GM12874 (cell line): ENCODE measurements at regions not wholly inside any gene's neighbourhood (a gene's known extent, or its start where the extent isn't known, plus 50 kb on each side); places are given as distances from the start of the nearest gene placed in this dataset.

Experiments used
- CTCF ChIP-seq: IDR thresholded peaks from 2 replicates; pipeline ENCODE4 v1.5.1; 2011; ENCODE audit warnings: low read depth, mild to moderate bottlenecking, control low read depth, low read length, moderate library complexity; ENCODE audit not compliant: insufficient read depth

DNA sequence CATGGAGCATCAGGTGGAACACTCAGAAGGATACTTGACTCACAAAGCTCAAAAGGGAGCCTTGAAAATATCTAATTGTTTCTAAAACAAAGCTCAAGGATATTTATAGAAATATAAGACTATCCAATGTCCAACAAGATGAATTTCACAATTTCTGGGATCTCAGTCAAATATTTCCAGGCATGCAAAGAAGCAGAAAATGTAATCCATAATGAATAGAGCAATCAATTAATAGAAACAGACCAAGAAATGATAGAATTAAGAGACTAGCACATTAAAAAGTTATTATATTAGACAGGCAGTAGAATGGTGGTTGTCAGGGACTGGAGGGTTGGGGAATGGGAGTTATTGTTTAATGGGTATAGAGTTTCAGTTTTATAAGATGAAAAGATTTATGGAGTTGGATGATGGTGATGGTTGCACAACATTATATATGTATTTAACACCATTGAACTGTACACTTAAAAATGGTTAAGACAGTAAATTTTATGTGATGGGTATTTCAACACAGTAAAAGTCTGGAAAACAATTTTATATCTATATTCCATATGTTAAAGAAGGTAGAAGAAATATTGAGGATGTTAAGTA lies 189.9 kb upstream of the PIEZO2 start:
- no peak for TF ChIP-seq CTCF

GRCh38 chr18:11336241-11336640 lies 186.9 kb upstream of the PIEZO2 start:
- no peak for TF ChIP-seq CTCF

GRCh38 chr18:11327391-11328009 lies 178.1 kb upstream of the PIEZO2 start:
- no peak for TF ChIP-seq CTCF

- no peak for TF ChIP-seq CTCF
Observed at GRCh38 chr18:11324956-11325882, 175.8 kb upstream of the PIEZO2 start.

DNA sequence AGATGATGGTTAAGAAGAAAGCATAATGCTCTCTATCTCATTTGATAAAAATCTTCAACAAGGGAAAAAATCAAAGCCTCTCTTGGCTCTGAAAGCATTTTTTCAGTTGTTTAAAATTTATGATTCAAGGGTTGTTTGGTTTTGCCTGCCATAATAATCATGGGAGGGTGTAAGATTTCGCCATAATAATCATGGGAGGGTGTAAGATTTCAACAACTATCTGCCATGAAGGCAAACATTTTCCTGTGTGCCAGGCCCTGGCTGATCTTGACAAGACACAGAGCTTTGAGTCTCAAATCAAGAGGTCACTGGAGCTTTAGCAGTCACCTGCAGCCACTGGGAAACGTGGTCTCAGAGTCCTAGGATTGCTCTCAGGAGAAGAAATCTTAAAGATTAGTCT lies 175.1 kb upstream of the PIEZO2 start:
- no peak for TF ChIP-seq CTCF

GRCh38 chr18:11323359-11323819 lies 174.0 kb upstream of the PIEZO2 start:
- no peak for TF ChIP-seq CTCF

DNA sequence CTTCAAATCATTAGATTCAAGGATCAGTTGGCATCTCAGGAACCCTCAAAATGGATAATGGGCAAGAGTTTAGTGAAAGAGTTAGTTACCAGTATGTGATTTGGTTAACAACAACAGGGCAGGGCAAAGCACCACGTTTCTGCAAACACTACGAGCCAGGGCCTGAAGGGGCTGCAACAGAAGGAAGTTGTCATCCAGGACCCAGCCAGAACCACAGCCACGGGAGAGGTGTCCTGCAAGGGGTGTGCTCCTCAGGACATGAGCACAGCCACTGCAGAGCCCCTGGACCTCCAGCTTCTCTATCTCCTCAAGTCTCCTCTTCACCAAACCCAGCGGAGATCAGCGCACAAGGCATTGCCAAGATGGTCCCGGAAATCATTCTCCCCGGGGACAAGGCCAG lies 173.3 kb upstream of the PIEZO2 start:
- no peak for TF ChIP-seq CTCF
